ENCODE measurements at regions not wholly inside any gene's neighbourhood (a gene's known extent, or its start where the extent isn't known, plus 50 kb on each side); places are given as distances from the start of the nearest gene placed in this dataset.

- Histone ChIP-seq H3K4me1 (ENCODE audit: control insufficient read depth, insufficient read depth, low read length) (no peaks in the 10 kb centered on the region), H3K4me3 (ENCODE audit: low read depth in 2 of 2, low read length in 2 of 2) (no peak overlapping the region), H3K27ac (ENCODE audit: low read length) (no peak overlapping the region), H3K27me3 (ENCODE audit: control insufficient read depth, insufficient read depth, low read length) (no peaks in the 10 kb centered on the region), H3K36me3 (ENCODE audit: control insufficient read depth, insufficient read depth, low read length) (no peaks in the 10 kb centered on the region), H3K9me3 (ENCODE audit: control insufficient read depth, insufficient read depth, low read depth, low read length) (no peaks in the 10 kb centered on the region)
- POLR2A ChIA-PET: no interaction called here
- TF ChIP-seq CTCF (IDR thresholded peaks at IDR 0.05): no peak
- TF ChIP-seq REST (IDR thresholded peaks at IDR 0.05; ENCODE audit: insufficient read depth in 1 of 2, low read depth in 2 of 2, low read length in 1 of 2): no peak
- TF ChIP-seq POLR2AphosphoS5 (IDR thresholded peaks at IDR 0.05; ENCODE audit: low read depth, low read length): no peak
- TF ChIP-seq SIN3A (IDR thresholded peaks at IDR 0.05; ENCODE audit: borderline replicate concordance, insufficient read depth, low read depth, low read length): no peak
- TF ChIP-seq TCF7L2 (IDR thresholded peaks at IDR 0.05; ENCODE audit: low read depth, low read length): no peak
- CTCF ChIA-PET: no interaction called here
- DNase-seq (ENCODE audit: low read depth, low spot score) (no peak), ATAC-seq (no peak)
- in situ Hi-C loops (cut with HindIII; ENCODE audit: low pct_unique_long_range_greater_than_20kb, low sequenced_read_pairs) (no loop called here), intact Hi-C loops (cut with micrococcal nuclease; ENCODE audit: unreplicated experiment) (no loop called here)
- no TSS peak for BruUV-seq (replicated peaks)
Measured at GRCh38 chr11:28964811-28965210, 856.6 kb downstream of the METTL15 start.

- no peaks in the 10 kb centered on the region for H3K27me3 ChIP-seq (ENCODE audit: control insufficient read depth, insufficient read depth, low read length)
- H3K4me1 ChIP-seq (ENCODE audit: control insufficient read depth, insufficient read depth, low read length): no peaks in the 10 kb centered on the region
- DNase-seq (ENCODE audit: low read depth, low spot score) (no peak), ATAC-seq (no peak)
- no TSS peak for BruUV-seq (replicated peaks)
- no peaks in the 10 kb centered on the region for H3K9me3 ChIP-seq (ENCODE audit: control insufficient read depth, insufficient read depth, low read depth, low read length)
- H3K4me3 ChIP-seq (ENCODE audit: low read depth in 2 of 2, low read length in 2 of 2): no peak overlapping the region
- ChIA-PET POLR2A (no interaction called here), CTCF (no interaction called here)
- H3K36me3 ChIP-seq (ENCODE audit: control insufficient read depth, insufficient read depth, low read length): no peaks in the 10 kb centered on the region
- TF ChIP-seq SIN3A (IDR thresholded peaks at IDR 0.05; ENCODE audit: borderline replicate concordance, insufficient read depth, low read depth, low read length) (no peak), POLR2AphosphoS5 (IDR thresholded peaks at IDR 0.05; ENCODE audit: low read depth, low read length) (no peak), TCF7L2 (IDR thresholded peaks at IDR 0.05; ENCODE audit: low read depth, low read length) (no peak), CTCF (IDR thresholded peaks at IDR 0.05) (no peak), REST (IDR thresholded peaks at IDR 0.05; ENCODE audit: insufficient read depth in 1 of 2, low read depth in 2 of 2, low read length in 1 of 2) (no peak)
- intact Hi-C loops (cut with micrococcal nuclease; ENCODE audit: unreplicated experiment): no loop called here
- H3K27ac ChIP-seq (ENCODE audit: low read length): no peak overlapping the region
- in situ Hi-C loops (cut with HindIII; ENCODE audit: low pct_unique_long_range_greater_than_20kb, low sequenced_read_pairs): no loop called here
Measured at GRCh38 chr11:28963187-28963586, 855.0 kb downstream of the METTL15 start.
